Tibial nerve (tissue), 4 donors: ENCODE measurements at regions not wholly inside any gene's neighbourhood (a gene's known extent, or its start where the extent isn't known, plus 50 kb on each side); places are given as distances from the start of the nearest gene placed in this dataset.

ENCODE experiments used
- CTCF ChIP-seq, 5 experiments: fragments of 200-600 bp in 3 of 5; fragments of 450-650 bp in 2 of 5; sonication (generic) in 3 of 5; IDR thresholded peaks; one replicate each; pipeline ENCODE4 v1.5.1; 2016 to 2019; ENCODE audit warnings: antibody characterized with exemption in 5 of 5, mild to moderate bottlenecking in 3 of 5, moderate library complexity in 2 of 5
- EP300 ChIP-seq, 2 donors: sonication (generic); formaldehyde crosslinking; IDR thresholded peaks; one replicate each; pipeline ENCODE4 v1.6.1; 2017; ENCODE audit warnings: antibody characterized with exemption in 2 of 2, mild to moderate bottlenecking in 1 of 2
- POLR2A ChIP-seq, 2 donors: fragments of 450-650 bp; IDR thresholded peaks; one replicate each; pipeline ENCODE4 v1.6.1; 2017; ENCODE audit warnings: antibody characterized with exemption in 2 of 2, mild to moderate bottlenecking in 2 of 2, moderate library complexity in 2 of 2

- TF ChIP-seq POLR2A (IDR thresholded peaks at IDR 0.05) (no peak), CTCF (IDR thresholded peaks at IDR 0.05) (no peak), EP300 (IDR thresholded peaks at IDR 0.05) (no peak)
These were observed 390.9 kb upstream of the FANCL start for GRCh38 chr2:58631986-58632385.
